HG03045 (cell line): ENCODE measurements at regions not wholly inside any gene's neighbourhood (a gene's known extent, or its start where the extent isn't known, plus 50 kb on each side); places are given as distances from the start of the nearest gene placed in this dataset.
"Not testable (repeated sequence)": the region's sequence is repeated elsewhere in the genome, so short reads cannot be mapped to it uniquely, and the experiment has no call there.

Experiments
- ATAC-seq: cut with Tn5 transposase; IDR thresholded peaks from one replicate; pipeline ENCODE4 v1.9.1; 2021; ENCODE audit warnings: mild to moderate bottlenecking, moderate library complexity; ENCODE audit not compliant: unreplicated experiment

DNA sequence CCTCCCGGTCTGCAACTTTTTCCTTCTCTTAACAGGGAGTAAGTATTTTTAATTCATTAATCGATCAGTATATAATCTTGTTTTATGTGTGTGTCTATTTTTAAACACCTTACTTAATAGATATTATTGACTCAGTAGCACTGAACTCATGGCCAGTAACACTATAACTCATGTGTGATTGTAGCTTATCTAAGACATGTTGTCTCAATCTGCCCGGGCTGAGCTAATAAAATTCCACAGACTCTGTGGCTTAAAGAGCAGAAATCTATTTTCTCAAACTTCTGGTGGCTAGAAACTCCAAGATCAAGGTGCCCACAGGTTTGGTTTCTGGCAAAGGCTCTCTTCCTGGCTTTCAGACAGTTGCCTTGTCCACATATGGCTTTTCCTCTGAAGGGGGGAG lies 68.8 kb upstream of the TNFAIP3 start:
- ATAC-seq: no peak

DNA sequence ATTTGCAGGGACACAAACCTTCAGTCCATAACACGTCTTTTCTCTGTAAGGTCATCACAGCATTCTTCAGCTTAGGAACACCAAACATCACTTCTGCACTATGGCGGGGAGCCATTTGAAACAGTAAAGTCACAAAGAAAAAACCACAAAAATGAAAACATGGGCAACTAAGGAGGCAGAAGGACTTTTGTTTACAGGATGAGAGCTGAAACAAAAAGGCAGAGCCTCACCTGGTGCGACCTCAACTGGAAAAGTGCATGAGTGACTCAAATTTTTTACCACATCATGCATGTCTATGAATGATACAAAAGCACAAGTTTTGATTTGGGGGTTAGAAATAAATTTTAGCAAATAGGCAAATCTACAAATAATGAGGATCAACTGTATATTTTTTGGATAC lies 68.2 kb upstream of the TNFAIP3 start:
- no peak for ATAC-seq

DNA sequence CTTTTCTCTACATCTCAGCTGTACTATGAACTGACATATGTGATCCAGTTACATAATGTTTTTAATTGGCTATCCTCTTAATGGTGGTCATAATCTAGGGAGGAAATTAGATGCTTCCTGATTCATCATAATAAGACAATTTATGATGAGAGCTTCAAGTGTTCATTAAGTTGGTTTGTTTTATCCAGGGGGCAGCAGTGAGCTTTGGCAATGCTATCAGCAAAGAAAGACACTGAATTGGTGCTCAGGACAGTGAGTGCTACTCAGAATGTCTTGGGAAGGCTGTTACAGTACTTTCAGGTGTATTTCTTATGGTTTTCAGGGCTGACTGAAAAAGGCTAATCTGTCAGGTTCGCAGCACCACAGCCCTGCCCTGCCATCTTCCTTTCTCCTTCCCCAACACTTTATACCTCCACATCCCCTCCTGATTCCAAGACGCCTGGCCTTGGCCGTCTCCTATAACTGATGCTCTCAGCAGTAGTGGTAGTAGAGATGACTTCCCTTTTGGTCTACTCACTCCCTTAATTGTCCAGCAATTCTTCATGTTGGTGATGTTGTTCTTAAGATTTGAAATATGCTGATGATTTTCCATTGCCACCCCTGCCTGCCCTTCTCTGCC lies 67.0 kb upstream of the TNFAIP3 start:
- peak; percentile 62 for ATAC-seq

DNA sequence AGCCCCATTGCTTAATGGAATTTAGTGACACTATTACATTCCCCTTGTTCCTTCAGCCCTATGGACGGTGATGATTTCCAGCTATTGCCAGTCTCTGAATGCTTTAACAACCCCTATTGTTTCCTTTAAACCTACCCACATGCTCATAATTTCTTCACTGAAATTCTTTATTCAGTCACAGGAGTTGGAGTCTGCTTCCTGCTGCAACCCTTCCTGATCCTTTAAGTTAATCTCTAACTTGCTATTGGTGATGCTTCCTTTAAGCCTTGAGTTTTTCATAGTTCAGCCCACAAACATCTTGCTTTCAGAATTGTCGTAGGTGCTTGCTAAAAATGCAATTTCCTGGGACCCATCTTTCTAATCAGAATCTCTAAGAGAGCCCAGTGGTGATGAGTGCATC lies 66.3 kb upstream of the TNFAIP3 start:
- ATAC-seq: no peak

DNA sequence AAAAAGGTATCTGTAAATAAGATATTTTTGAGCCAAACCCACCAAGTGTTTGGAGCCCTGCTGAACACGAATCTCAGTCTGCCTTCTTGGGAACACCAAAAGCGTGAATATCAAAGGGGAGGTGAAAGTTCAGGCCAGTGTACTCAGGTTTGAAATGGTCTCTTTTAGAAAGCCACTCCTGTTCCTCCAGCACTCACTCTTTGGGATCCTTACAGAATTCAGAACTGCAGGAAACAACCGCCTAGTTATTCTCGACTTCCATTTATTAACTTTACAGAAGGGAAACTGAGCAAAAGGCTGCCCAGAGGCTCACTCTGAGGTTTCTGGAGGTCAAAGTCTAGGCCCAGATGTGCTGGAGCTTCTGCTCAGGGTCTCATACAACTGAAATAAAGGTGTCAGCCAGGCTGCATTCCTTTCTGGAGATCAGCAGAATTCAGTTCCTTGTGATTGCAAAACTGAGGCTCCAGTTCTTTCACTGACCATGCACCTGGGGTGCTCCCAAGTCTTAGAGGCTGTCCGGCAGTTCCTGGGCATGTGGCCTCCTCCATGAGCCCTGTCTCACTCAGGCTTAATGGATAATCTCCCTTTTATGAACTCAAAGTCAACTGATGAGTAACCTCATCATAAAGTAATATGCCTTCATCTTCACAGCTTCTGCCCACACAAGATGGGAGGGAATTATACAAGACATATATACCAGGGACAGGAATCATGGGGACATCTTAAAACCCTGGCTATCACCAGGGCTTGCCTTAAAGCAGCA lies 65.5 kb upstream of the TNFAIP3 start:
- ATAC-seq: no peak

DNA sequence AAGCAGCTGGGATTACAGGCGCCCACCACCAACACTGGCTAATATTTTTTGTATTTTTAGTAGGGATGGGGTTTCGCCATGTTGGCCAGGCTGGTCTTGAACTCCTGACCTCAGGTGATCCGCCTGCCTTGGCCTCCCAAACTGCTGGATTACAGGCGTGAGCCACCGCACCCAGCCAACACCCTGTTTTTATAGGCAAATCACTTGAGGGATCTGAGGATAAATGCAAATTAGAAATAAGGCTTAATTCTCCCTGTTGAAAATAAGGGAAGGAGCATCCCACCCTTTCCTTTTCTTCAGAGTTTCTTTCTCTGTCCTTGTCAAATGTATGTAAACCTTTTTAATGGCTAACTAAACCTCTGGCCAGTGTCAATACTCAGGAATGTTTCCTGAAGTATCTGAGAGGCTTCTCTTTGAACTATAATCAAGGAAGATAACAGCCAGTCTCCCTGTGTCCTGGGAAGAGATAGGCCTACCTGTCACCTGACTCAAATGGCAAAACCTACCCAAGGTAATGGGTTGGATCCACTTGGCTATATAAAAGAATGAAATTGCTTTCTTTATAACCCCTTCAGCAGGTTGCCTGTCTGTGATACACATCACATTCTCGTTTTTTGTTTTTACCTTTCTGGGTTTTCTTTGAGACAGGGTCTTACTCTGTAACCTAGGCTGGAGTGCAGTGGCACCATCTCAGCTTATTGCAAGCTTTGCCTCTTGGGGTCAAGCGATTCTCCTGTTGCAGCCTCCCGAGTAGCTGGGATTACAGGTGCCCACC lies 64.5 kb upstream of the TNFAIP3 start:
- no peak for ATAC-seq

DNA sequence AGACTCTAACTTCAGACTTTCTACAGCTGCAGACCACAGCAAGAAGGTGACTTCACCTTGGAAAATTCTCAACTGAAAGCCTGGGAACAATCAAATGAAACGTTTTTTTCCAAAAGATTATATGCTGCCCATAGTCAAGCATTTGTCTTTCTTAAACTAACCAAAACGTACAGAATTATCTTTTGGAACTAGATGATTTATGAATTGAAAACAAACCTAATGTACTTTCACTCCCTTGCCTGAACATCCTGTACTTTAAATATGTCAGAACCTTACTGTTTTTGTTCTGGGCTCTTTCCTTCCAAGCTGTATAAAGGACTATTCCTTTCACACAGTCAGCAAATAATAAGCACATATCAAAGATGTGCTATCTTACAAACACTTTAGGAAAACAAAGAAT lies 62.4 kb upstream of the TNFAIP3 start:
- ATAC-seq: no peak

DNA sequence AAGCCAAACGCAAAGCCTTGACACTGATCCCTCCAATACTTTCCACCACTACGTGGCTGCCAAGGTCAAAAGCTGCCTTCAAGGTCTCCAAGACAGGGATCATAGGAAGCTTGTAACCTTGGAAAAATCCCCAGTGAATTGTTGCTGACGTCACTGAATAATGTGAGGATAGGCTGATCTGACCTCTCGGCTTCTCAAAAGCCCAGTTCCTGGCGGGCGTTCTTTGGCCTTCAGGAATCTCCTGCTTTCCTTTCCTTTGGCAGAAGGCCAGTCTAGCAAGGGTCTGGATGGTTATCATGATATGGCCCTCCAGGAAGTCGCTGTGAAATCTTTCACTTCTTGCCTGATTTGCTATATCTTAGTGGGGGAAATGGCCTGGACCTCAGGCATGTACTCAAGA lies 61.4 kb upstream of the TNFAIP3 start:
- ATAC-seq: no peak

DNA sequence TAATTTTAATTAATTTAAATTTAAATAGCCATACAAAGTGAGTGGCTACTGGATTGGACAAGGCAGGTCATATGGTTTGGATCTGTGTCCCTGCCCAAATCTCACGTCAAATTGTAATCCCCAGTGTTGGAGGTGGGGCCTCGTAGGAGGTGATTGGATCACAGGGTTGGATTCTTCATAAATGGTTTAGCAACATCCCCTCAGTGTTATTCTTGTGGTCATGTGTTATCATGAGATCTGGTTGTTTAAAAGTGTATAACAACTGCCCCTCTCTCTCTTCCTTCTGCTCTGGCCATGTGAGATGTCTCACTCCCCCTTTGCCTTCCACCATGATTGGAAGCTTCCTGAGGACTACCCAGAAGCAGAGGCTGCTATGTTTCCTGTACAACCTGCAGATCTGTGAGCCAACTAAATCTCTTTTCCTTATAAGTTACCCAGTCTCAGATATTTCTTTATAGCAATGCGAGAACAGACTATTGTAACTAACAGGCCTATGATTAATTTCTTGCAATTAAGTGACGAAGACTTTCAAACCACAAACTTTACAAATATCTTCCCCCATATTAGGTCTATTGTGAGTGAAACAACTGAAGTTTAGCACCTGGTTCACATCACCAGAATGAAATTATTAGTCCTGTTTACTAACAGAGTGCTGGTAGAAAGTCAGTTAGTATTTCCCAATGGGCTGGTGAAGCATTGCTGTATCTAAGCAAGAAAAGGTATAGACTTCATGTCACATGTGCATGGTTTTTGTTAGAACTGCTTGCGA lies 60.0 kb upstream of the TNFAIP3 start:
- no peak for ATAC-seq

DNA sequence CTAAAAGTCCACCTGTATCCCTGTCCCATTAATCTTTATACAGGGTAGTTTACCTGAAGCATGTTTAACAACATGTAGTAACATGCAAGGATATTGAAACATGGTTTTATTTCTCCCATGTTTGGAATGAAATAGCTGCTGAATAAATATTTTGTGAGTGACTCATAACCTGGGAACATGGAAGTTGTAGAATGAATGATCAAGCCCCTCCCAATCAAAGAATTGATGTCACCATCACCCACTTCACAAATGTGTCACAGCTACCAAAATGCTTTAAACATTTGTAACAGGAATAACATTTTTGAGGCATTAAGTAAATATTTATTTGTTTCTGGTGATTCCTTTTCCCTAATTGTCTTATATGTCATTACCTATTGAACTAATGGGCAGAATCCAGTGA lies 58.9 kb upstream of the TNFAIP3 start:
- ATAC-seq: no peak

DNA sequence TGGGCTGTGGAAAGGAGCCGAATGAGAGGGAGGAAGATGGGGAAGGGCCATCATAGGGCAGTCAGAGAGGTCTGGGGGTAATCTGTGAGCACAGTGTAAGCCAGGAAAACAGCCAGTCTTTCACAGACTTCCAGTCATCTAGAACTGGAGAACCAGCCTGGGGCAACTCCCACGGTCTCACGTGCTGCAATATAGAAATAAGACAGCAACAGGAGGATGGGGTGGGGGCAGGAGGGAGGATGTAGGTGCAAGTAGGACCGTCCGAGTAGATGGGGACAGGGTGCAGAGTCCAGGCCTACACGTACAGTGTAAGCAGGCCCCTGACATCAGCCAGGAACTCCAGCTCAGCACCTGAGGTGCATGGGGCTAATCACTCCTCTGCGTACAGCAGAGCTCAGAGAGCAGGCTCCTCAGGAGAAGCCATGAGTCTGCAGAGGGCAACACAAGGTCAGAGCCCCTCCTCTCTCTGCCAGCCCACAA lies 58.2 kb upstream of the TNFAIP3 start:
- ATAC-seq: no peak

DNA sequence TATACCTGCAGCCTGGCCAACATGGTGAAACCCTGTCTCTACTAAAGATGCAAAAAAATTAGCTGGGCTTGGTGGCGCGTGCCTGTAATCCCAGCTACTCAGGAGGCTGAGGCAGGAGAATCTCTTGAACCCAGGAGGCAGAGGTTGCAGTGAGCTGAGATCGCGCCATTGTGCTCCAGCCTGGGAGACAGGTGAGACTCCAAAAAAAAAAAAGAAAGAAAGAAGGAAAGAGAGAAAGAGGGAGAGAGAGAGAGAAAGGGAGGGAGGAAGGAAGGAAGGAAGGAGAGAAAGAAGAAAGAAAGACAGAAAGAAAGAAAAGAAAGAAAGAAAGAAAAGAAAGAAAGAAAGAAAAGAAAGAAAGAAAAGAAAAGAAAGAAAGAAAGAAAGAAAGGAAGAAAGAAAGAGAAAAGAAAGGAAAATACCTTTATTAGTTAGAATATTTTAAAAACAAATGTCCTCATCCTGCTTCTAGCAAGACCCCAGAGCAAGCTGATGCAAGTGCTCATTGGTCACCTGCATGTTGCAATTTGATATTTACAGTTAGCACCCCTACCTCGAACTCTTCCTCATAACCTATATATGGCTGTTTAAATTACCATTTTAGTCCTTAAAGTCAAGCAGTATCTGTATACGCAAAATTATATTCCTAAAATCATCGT lies 57.0 kb upstream of the TNFAIP3 start:
- ATAC-seq: not testable (repeated sequence)

DNA sequence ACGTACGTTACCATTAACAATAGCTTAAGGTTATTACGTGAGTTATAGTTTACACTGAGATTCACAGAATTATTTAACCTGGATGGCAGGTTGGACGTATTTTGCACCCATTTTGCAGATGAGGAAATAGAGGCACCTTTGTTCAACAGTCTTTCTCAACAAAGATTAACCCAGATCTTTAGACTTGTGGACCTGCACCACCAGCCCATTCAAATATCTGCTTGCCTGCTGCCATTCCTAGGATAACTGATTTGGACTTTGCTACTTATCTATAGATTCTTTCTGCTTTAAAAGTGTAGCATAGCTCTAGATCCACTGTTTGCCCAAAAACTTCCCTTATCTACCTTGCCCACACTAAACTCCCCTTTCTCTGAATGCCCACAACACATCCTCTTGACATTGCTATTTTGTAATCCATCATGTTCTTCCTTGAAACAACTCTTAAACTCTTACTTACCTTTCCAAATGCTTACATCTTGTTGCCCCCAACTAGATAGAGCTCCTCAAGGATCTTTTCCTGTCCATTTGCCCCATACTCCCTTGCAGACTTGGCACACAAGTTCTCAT lies 56.4 kb upstream of the TNFAIP3 start:
- no peak for ATAC-seq

DNA sequence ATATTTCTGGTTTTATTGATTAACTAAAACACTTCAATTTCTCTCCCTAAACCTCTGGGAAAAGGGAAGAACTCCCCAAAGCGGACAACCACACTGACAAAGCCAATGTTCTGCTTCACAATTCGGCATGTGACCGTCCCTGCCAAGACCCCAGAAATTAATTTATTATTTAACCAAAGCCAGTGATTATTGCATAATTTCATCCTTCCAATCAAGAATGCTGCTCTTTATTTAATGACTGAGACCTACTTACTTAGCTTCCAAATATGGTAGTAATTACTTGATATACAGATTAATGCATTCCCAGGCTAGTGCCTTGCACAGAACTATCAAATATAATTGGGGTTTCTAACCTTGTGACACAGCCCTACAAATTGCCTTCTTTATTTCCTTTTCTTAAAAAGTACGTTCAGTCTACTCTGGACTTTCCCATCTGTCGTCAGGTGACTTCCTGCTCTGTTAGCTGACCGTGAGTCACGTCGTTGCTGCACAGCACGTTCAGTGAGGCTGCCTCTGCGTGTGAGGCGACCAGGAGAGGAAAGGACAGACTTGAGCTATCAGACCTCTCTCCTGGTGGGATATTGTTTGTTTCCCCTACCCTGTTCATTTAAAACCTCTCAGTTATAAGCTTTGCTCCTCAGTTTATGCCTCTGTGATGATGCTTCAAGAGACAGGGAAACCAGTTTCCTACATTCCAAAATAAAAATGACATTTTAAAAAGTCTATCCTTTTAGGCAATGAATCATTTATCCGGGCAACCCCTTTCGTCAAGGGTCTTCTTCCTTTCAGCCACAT lies 55.7 kb upstream of the TNFAIP3 start:
- ATAC-seq: peak; percentile 97

DNA sequence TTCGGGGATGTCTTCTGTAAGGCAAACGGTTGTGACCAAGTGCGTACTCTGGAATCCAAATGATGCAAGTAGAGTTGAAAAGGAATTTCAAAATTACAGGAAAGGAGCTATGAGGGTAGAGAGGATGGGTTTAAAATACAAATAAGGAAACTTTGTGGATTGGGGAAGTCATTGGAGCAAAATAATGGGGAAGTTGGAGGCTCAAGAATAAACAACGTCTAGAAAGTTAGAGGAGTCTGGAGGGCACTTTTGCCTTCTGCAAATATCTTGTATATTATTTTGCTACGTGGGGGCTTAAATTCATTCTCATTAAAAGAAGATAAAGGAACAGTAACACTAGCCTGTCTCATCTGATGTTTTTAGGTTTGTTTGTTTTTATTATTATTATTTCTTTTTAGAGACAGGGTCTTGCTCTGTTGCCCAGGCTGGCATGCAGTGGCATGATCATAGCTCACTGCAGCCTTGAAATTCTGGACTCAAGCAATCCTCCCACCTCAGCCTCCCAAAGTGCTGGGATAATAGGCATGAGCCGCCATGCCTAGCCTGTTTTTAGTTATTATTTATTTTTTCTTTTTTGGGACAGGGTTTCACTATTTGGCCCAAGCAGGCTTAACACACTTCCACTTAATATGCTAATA lies 55.0 kb upstream of the TNFAIP3 start:
- ATAC-seq: no peak

DNA sequence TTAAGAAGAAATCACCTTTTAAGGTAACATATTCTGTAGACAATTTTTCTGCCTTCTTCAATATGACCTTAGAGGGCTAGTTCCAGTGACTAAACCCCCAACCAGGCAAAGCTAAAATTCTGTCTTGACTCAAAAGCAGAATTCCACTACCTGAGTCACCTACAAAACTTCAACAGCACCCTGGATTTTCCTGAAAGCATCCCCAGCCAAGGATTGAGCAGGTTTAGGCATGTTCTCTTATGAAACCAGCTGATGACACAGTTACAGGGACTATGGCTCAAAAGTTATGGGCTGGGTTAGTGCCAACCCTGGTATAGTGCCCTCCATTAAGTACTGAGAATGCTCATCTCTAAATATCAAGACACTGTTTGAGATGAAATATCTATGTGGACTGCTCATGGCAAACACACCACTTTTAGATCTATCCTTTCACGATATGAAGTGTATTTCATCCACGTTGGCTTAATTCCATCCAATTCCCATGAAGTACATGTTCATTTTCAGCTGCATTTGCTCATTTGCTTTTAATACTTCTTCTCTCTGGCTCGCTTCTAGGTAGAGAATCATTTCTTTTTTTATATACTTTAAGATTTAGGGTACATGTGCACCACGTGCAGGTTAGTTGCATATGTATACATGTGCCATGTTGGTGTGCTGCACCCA lies 53.6 kb upstream of the TNFAIP3 start:
- no peak for ATAC-seq

DNA sequence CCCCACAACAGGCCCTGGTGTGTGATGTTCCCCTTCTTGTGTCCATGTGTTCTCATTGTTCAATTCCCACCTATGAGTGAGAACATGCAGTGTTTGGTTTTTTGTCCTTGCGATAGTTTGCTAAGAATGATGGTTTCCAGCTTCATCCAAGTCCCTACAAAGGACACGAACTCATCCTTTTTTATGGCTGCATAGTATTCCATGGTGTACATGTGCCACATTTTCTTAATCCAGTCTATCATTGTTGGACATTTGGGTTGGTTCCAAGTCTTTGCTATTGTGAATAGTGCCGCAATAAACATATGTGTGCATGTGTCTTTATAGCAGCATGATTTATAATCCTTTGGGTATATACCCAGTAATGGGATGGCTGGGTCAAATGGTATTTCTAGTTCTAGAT lies 53.0 kb upstream of the TNFAIP3 start:
- not testable (repeated sequence) for ATAC-seq

DNA sequence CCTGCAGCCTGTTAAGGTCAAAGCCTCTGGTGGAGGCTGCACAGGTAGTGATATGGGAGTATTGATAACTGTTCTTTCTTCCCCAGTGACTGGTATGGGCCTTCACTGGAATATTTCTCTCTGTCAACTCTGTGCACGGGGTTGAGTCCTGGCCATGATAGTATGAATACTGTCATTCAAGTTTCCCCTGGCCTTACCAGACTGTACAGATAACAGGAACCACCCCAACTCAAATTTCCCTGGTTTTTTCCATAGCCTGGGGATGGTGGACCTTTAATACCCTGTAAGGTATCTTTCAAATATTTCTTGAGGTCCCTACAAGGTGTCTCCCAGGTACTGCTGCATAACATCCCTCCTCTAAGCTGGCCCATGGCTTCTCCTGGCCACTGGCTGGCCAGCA lies 51.4 kb upstream of the TNFAIP3 start:
- ATAC-seq: no peak
